ENCODE measurements at regions not wholly inside any gene's neighbourhood (a gene's known extent, or its start where the extent isn't known, plus 50 kb on each side); places are given as distances from the start of the nearest gene placed in this dataset.
A peak's percentile ranks its signal among the peaks of the same experiment; 100 is the strongest.

GRCh38 chr4:12409507-12410190, 981.0 kb upstream of the HS3ST1 start:
- H3K36me3 ChIP-seq, result no peaks in the 10 kb centered on the region
- ATAC-seq (peak in 3 of 4 donors; percentile 32 to 76 (median 57)), DNase-seq (no peak)
- no peak overlapping the region for H3K4me3 ChIP-seq
- TF ChIP-seq POLR2A (IDR thresholded peaks at IDR 0.05), result no peak
- peak in 1 of 12 donors; percentile 12 for TF ChIP-seq CTCF (IDR thresholded peaks at IDR 0.05)
- 63 to 73% (median 71%) methylated on average over 4 of the region's 4 CpGs for WGBS, 4 donors
- peaks cover 0 to 11% (median 0%) of the 10 kb centered on the region in 12 donors for H3K4me1 ChIP-seq
- no peak overlapping the region for H3K27ac ChIP-seq
- no peaks in the 10 kb centered on the region for H3K27me3 ChIP-seq
- no peaks in the 10 kb centered on the region for H3K9me3 ChIP-seq
- intact Hi-C loops (cut with DNase I), result loop anchor here in 1 of 10 donors (5.0 kb wide), 1 partner anchor 367 kb away; no protein-coding TSS in a partner anchor

GRCh38 chr4:12408364-12408763, 979.7 kb upstream of the HS3ST1 start:
- WGBS, 4 donors, result 67 to 85% (median 83%) methylated on average over 1 of the region's 1 CpG
- Histone ChIP-seq H3K4me3 (no peak overlapping the region), H3K9me3 (no peaks in the 10 kb centered on the region), H3K36me3 (no peaks in the 10 kb centered on the region), H3K27ac (no peak overlapping the region), H3K4me1 (peaks cover 0 to 6% (median 0%) of the 10 kb centered on the region in 12 donors), H3K27me3 (no peaks in the 10 kb centered on the region)
- DNase-seq, result no peak
- TF ChIP-seq CTCF (IDR thresholded peaks at IDR 0.05), result no peak
- no peak for TF ChIP-seq POLR2A (IDR thresholded peaks at IDR 0.05)
- ATAC-seq, result no peak
- intact Hi-C loops (cut with DNase I), result no loop called here

GRCh38 chr4:12403175-12403574, 974.5 kb upstream of the HS3ST1 start:
- DNase-seq (no peak), ATAC-seq (no peak)
- no peak overlapping the region for H3K27ac ChIP-seq
- H3K27me3 ChIP-seq, result no peaks in the 10 kb centered on the region
- H3K36me3 ChIP-seq, result no peaks in the 10 kb centered on the region
- TF ChIP-seq POLR2A (IDR thresholded peaks at IDR 0.05), result no peak
- no peak for TF ChIP-seq CTCF (IDR thresholded peaks at IDR 0.05)
- H3K9me3 ChIP-seq, result no peaks in the 10 kb centered on the region
- 77 to 86% (median 82%) methylated on average over 2 of the region's 2 CpGs for WGBS, 4 donors
- intact Hi-C loops (cut with DNase I), result no loop called here
- no peaks in the 10 kb centered on the region for H3K4me1 ChIP-seq
- H3K4me3 ChIP-seq, result no peak overlapping the region

GRCh38 chr4:12399781-12400180, 971.1 kb upstream of the HS3ST1 start:
- TF ChIP-seq POLR2A (IDR thresholded peaks at IDR 0.05), result no peak
- no peak for TF ChIP-seq CTCF (IDR thresholded peaks at IDR 0.05)
- H3K4me1 ChIP-seq, result no peaks in the 10 kb centered on the region
- no peak overlapping the region for H3K4me3 ChIP-seq
- H3K27me3 ChIP-seq, result no peaks in the 10 kb centered on the region
- ATAC-seq (no peak), DNase-seq (no peak)
- H3K9me3 ChIP-seq, result no peaks in the 10 kb centered on the region
- intact Hi-C loops (cut with DNase I), result loop anchor here in 2 of 10 donors (10.0 kb wide), 2 partner anchors 165 to 225 kb away; no protein-coding TSS in a partner anchor
- no peak overlapping the region for H3K27ac ChIP-seq
- 57 to 76% (median 70%) methylated on average over 4 of the region's 4 CpGs for WGBS, 4 donors
- no peaks in the 10 kb centered on the region for H3K36me3 ChIP-seq

Data from heart left ventricle (tissue), 16 donors.